ENCODE measurements at regions not wholly inside any gene's neighbourhood (a gene's known extent, or its start where the extent isn't known, plus 50 kb on each side); places are given as distances from the start of the nearest gene placed in this dataset.

- no peak overlapping the region for H3K4me3 ChIP-seq (ENCODE audit: insufficient read depth, low read depth, low read length)
- no peak overlapping the region for H3K14ac ChIP-seq (replicated peaks; ENCODE audit: low read depth, low read length)
- no peak overlapping the region for H3K23ac ChIP-seq (ENCODE audit: low read depth, low read length)
- no peaks in the 10 kb centered on the region for H3K79me1 ChIP-seq (ENCODE audit: low read depth in 1 of 2, low read length in 2 of 2)
- whole genome bisulfite sequencing, 2 experiments (ENCODE audit: extremely low coverage in 2 of 2, insufficient read length in 1 of 2): 38% methylated on average over 3 of the region's 8 CpGs; no CpG with 5 or more reads in 1 of the 2 experiments
- H3K27me3 ChIP-seq (ENCODE audit: control insufficient read depth, insufficient read depth, low read length): no peaks in the 10 kb centered on the region
- no peak overlapping the region for H3K27ac ChIP-seq (ENCODE audit: insufficient read depth, low read length)
- no peaks in the 10 kb centered on the region for H4K20me1 ChIP-seq (ENCODE audit: insufficient read depth, low read length)
- H2BK15ac ChIP-seq (ENCODE audit: low read depth, low read length): no peak overlapping the region
- H3K9ac ChIP-seq (ENCODE audit: low read depth, low read length): no peak overlapping the region
- H2AK5ac ChIP-seq (ENCODE audit: low read depth, low read length): no peak overlapping the region
- H3K4ac ChIP-seq (ENCODE audit: low read depth, low read length): no peak overlapping the region
- H3K18ac ChIP-seq (ENCODE audit: low read depth, low read length): no peak overlapping the region
- no peak overlapping the region for H3K56ac ChIP-seq (ENCODE audit: extremely low read depth, insufficient read depth, low read length)
- ATAC-seq (ENCODE audit: low read depth) (no peak), DNase-seq (no peak)
- H4K91ac ChIP-seq (ENCODE audit: insufficient read depth, low read depth, low read length): no peak overlapping the region
- no peaks in the 10 kb centered on the region for H3K4me1 ChIP-seq (ENCODE audit: control insufficient read depth, insufficient read depth, low read length)
- H4K5ac ChIP-seq (ENCODE audit: low read depth, low read length): no peak overlapping the region
- CTCF ChIA-PET: no interaction called here
- intact Hi-C loops (cut with micrococcal nuclease) (no loop called here), dilution Hi-C loops (cut with HindIII; ENCODE audit: low sequenced_read_pairs, unreplicated experiment) (no loop called here), in situ Hi-C loops (cut with MboI; ENCODE audit: low sequenced_read_pairs) (no loop called here)
- no peak overlapping the region for H3K4me2 ChIP-seq (ENCODE audit: low read depth, low read length)
- no peaks in the 10 kb centered on the region for H3K9me1 ChIP-seq (ENCODE audit: insufficient read depth, low read length)
- H4K8ac ChIP-seq (ENCODE audit: low read depth in 2 of 2, low read length in 2 of 2): no peak overlapping the region
- no peak overlapping the region for H2AFZ ChIP-seq (replicated peaks; ENCODE audit: low read length, poor library complexity)
- no peak overlapping the region for H2BK20ac ChIP-seq (ENCODE audit: low read depth, low read length)
- no peak for TF ChIP-seq FOS (IDR thresholded peaks at IDR 0.05; ENCODE audit: low read depth, low read length)
- TF ChIP-seq MAFK (IDR thresholded peaks at IDR 0.05; ENCODE audit: low read depth, low read length): no peak
- no peak for TF ChIP-seq SMC3 (IDR thresholded peaks at IDR 0.05; ENCODE audit: low read depth, low read length)
- no peak for TF ChIP-seq CTCF (conservative IDR thresholded peaks at IDR 0.05; ENCODE audit: low read depth, low read length)
- no peak for TF ChIP-seq POLR2A (IDR thresholded peaks at IDR 0.05; ENCODE audit: low read depth, low read length)
- no peak for TF ChIP-seq NFE2L2 (IDR thresholded peaks at IDR 0.05; ENCODE audit: low read depth, low read length)
- TF ChIP-seq MAZ (IDR thresholded peaks at IDR 0.05; ENCODE audit: borderline replicate concordance, low read depth, low read length): no peak
- H2BK120ac ChIP-seq (ENCODE audit: low read depth, low read length): no peak overlapping the region
- no peak overlapping the region for H2AK9ac ChIP-seq (replicated peaks; ENCODE audit: low read depth, low read length, poor library complexity)
- no peak overlapping the region for H2BK5ac ChIP-seq (ENCODE audit: low read depth, low read length, poor library complexity, severe bottlenecking)
- H3K9me3 ChIP-seq (ENCODE audit: control insufficient read depth, insufficient read depth, low read length): peaks cover 9% of the 10 kb centered on the region; the same call in 1 of the 2 replicates
- POLR2A ChIA-PET (ENCODE audit: unreplicated experiment): no interaction called here
- BruUV-seq (replicated peaks): no TSS peak
- no peaks in the 10 kb centered on the region for H3K36me3 ChIP-seq (ENCODE audit: control insufficient read depth, insufficient read depth, low read length)
These were observed 668.1 kb downstream of the SLITRK5 start for GRCh38 chr13:88339271-88339741.

All from IMR-90 (cell line).